22Rv1 (cell line): ENCODE measurements at regions not wholly inside any gene's neighbourhood (a gene's known extent, or its start where the extent isn't known, plus 50 kb on each side); places are given as distances from the start of the nearest gene placed in this dataset.

Experiments
- ZFX ChIP-seq: fragments of 450-650 bp; IDR thresholded peaks from 2 replicates; pipeline ENCODE4 v1.6.1; 2017; ENCODE audit warnings: antibody characterized with exemption, borderline replicate concordance
- TF ChIP-seq, protein P1 (sequence below): fragments of 450-650 bp; IDR thresholded peaks from 2 replicates; pipeline ENCODE4 v1.5.1; 2017; ENCODE audit warnings: mild to moderate bottlenecking

DNA sequence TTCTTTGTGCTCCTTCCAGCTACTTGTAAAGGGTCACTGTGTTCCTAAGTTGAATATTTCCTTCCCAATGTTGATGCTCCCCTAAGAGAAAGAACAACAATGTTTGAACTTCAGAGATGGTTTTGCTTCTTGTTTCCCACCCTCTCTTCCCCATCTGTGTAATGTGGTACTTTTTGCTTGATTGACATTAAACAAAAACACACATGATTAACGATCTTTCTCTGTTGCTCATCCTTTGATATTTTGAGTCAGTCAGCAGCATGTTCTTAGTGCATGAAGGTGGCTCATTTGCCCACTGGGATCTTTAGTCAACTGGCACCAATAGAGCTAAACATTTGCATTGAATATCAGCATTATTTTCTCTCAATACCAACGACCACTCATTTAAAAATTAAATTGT, 313.0 kb upstream of the RIOK2 start:
- TF ChIP-seq, protein P1, sequence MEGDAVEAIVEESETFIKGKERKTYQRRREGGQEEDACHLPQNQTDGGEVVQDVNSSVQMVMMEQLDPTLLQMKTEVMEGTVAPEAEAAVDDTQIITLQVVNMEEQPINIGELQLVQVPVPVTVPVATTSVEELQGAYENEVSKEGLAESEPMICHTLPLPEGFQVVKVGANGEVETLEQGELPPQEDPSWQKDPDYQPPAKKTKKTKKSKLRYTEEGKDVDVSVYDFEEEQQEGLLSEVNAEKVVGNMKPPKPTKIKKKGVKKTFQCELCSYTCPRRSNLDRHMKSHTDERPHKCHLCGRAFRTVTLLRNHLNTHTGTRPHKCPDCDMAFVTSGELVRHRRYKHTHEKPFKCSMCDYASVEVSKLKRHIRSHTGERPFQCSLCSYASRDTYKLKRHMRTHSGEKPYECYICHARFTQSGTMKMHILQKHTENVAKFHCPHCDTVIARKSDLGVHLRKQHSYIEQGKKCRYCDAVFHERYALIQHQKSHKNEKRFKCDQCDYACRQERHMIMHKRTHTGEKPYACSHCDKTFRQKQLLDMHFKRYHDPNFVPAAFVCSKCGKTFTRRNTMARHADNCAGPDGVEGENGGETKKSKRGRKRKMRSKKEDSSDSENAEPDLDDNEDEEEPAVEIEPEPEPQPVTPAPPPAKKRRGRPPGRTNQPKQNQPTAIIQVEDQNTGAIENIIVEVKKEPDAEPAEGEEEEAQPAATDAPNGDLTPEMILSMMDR = no peak
- no peak for TF ChIP-seq ZFX
